HEK293 (cell line): ENCODE measurements at regions not wholly inside any gene's neighbourhood (a gene's known extent, or its start where the extent isn't known, plus 50 kb on each side); places are given as distances from the start of the nearest gene placed in this dataset.

Source experiments
- CTCF ChIA-PET: fragments of 350-600 bp; formaldehyde crosslinking; extraction: SDS; loops from one replicate; lab custom pipeline; 2021; ENCODE audit warnings: antibody characterized with exemption; lab: Yijun Ruan, JAX
- POLR2A ChIA-PET: fragments of 300-600 bp; formaldehyde crosslinking; extraction: SDS; loops from one replicate; lab custom pipeline; 2020; ENCODE audit warnings: antibody characterized with exemption, inconsistent platforms; lab: Yijun Ruan, JAX
- H3K27ac ChIP-seq: fragments of 200-500 bp; sonication (Bioruptor generic); 2 replicates; pipeline ENCODE4 v1.5.1; 2014; ENCODE audit warnings: low read depth, low read length, control low read depth, inconsistent platforms; ENCODE audit errors: extremely low read depth
- H3K36me3 ChIP-seq, 2 experiments: fragments of 200-500 bp in 1 of 2; sonication (Bioruptor generic) in 1 of 2; 1 replicate in 1 of 2; 2 replicates in 1 of 2; pipeline ENCODE4 v1.5.1; 2014 to 2017; ENCODE audit warnings: inconsistent platforms in 2 of 2, low read length in 2 of 2; ENCODE audit not compliant: control insufficient read depth in 2 of 2, insufficient read depth in 1 of 2
- H3K4me1 ChIP-seq: fragments of 200-500 bp; sonication (Bioruptor generic); 2 replicates; pipeline ENCODE4 v1.5.1; 2014; ENCODE audit warnings: mild to moderate bottlenecking, low read length, inconsistent platforms; ENCODE audit not compliant: control insufficient read depth, insufficient read depth
- H3K4me3 ChIP-seq: 2 replicates; pipeline ENCODE4 v1.5.1; 2011; ENCODE audit warnings: low read depth, mild to moderate bottlenecking, control low read depth, low read length, moderate library complexity
- H3K9me3 ChIP-seq: fragments of 200-500 bp; sonication (Bioruptor generic); 2 replicates; pipeline ENCODE4 v1.5.1; 2014; ENCODE audit warnings: low read depth, low read length, inconsistent platforms; ENCODE audit not compliant: control insufficient read depth, insufficient read depth
- ATF2 ChIP-seq: fragments of 450-650 bp; formaldehyde crosslinking; IDR thresholded peaks from 2 replicates; pipeline ENCODE4 v1.5.1; 2016; ENCODE audit warnings: missing biosample characterization, missing genetic modification characterization, low read depth
- REPIN1 ChIP-seq: fragments of 450-650 bp; formaldehyde crosslinking; IDR thresholded peaks from 2 replicates; pipeline ENCODE4 v1.5.1; 2017; ENCODE audit warnings: missing biosample characterization, missing genetic modification characterization, low read depth
- SALL2 ChIP-seq: fragments of 450-650 bp; formaldehyde crosslinking; IDR thresholded peaks from 2 replicates; pipeline ENCODE4 v1.5.0; 2017; ENCODE audit warnings: missing biosample characterization, mild to moderate bottlenecking, missing genetic modification characterization, borderline replicate concordance
- SETDB1 ChIP-seq: IDR thresholded peaks from one replicate; pipeline ENCODE4 v1.6.1; 2017; ENCODE audit warnings: mild to moderate bottlenecking, low read length, moderate library complexity, mixed read lengths; ENCODE audit not compliant: insufficient read length
- TCF7L2 ChIP-seq: IDR thresholded peaks from 2 replicates; pipeline ENCODE4 v1.6.1; 2011; ENCODE audit warnings: low read depth, mild to moderate bottlenecking, inconsistent platforms, low read length, moderate library complexity, borderline replicate concordance
- ZFHX2 ChIP-seq: fragments of 450-650 bp; formaldehyde crosslinking; conservative IDR thresholded peaks from 2 replicates; pipeline ENCODE4 v1.5.1; 2016; ENCODE audit warnings: missing biosample characterization, missing genetic modification characterization
- ZIC2 ChIP-seq: fragments of 450-650 bp; formaldehyde crosslinking; IDR thresholded peaks from 2 replicates; pipeline ENCODE4 v1.5.1; 2016; ENCODE audit warnings: missing biosample characterization, missing genetic modification characterization
- ZNF132 ChIP-seq: fragments of 450-650 bp; formaldehyde crosslinking; IDR thresholded peaks from 2 replicates; pipeline ENCODE4 v1.5.1; 2017; ENCODE audit warnings: missing biosample characterization, missing genetic modification characterization, borderline replicate concordance
- ZNF138 ChIP-seq: fragments of 450-650 bp; formaldehyde crosslinking; IDR thresholded peaks from 2 replicates; pipeline ENCODE4 v1.5.1; 2016; ENCODE audit warnings: missing biosample characterization, missing genetic modification characterization, borderline replicate concordance
- ZNF223 ChIP-seq: fragments of 450-650 bp; formaldehyde crosslinking; IDR thresholded peaks from 2 replicates; pipeline ENCODE4 v1.5.1; 2016; ENCODE audit warnings: missing biosample characterization, missing genetic modification characterization
- ZNF266 ChIP-seq: fragments of 450-650 bp; formaldehyde crosslinking; IDR thresholded peaks from 2 replicates; pipeline ENCODE4 v1.5.1; 2016; ENCODE audit warnings: missing biosample characterization, missing genetic modification characterization, low read depth
- ZNF391 ChIP-seq: fragments of 450-650 bp; formaldehyde crosslinking; IDR thresholded peaks from 2 replicates; pipeline ENCODE4 v1.5.1; 2016; ENCODE audit warnings: low read depth, missing biosample characterization, missing genetic modification characterization, borderline replicate concordance
- ZNF585B ChIP-seq: fragments of 450-650 bp; formaldehyde crosslinking; IDR thresholded peaks from 2 replicates; pipeline ENCODE4 v1.5.1; 2016; ENCODE audit warnings: missing biosample characterization, missing genetic modification characterization
- ZNF610 ChIP-seq: fragments of 450-650 bp; formaldehyde crosslinking; IDR thresholded peaks from 2 replicates; pipeline ENCODE4 v1.5.1; 2016; ENCODE audit warnings: missing biosample characterization, missing genetic modification characterization, borderline replicate concordance
- ZNF707 ChIP-seq: fragments of 450-650 bp; formaldehyde crosslinking; IDR thresholded peaks from 2 replicates; pipeline ENCODE4 v1.5.1; 2016; ENCODE audit warnings: missing biosample characterization, missing genetic modification characterization
- ZNF777 ChIP-seq: fragments of 450-650 bp; formaldehyde crosslinking; IDR thresholded peaks from 2 replicates; pipeline ENCODE4 v1.5.1; 2017; ENCODE audit warnings: missing biosample characterization, missing genetic modification characterization, borderline replicate concordance
- ZSCAN4 ChIP-seq: fragments of 450-650 bp; formaldehyde crosslinking; IDR thresholded peaks from 2 replicates; pipeline ENCODE4 v1.5.1; 2017; ENCODE audit warnings: missing biosample characterization, missing genetic modification characterization
- TF ChIP-seq, protein P1 (sequence below): fragments of 450-650 bp; formaldehyde crosslinking; IDR thresholded peaks from 2 replicates; pipeline ENCODE4 v1.5.1; 2017; ENCODE audit warnings: missing biosample characterization, mild to moderate bottlenecking, missing genetic modification characterization, moderate library complexity
- TF ChIP-seq, protein P2 (sequence below): fragments of 450-650 bp; formaldehyde crosslinking; IDR thresholded peaks from 2 replicates; pipeline ENCODE4 v1.5.1; 2016; ENCODE audit warnings: missing biosample characterization, missing genetic modification characterization

DNA sequence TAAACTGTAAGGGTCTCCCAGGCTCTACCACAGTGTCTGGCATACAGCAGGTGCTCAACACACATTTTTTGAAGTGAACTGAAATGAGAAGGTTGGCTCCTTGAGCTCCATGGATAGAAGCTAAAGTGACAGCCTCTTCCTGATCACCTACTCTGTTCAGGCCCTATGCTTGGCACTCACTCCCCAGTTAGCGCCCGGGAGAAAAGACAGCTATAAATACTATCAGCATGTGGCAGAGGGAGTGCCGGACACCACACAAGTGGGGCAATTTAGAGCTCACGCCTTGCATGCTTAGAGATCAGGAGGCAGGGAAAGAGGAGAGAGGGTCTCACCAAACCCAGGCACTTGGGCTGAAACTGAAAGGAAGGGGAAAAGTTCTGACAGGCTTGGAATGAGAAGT, 195.5 kb downstream of the BUD13 start (continued):
- TF ChIP-seq ZSCAN4 (tag by site-specific recombination) (no peak), ZNF223 (tag by site-specific recombination) (no peak), SETDB1 (no peak), SALL2 (tag by site-specific recombination) (no peak), ZNF777 (tag by site-specific recombination) (no peak), ZNF585B (tag by site-specific recombination) (no peak), REPIN1 (tag by site-specific recombination) (no peak)

DNA sequence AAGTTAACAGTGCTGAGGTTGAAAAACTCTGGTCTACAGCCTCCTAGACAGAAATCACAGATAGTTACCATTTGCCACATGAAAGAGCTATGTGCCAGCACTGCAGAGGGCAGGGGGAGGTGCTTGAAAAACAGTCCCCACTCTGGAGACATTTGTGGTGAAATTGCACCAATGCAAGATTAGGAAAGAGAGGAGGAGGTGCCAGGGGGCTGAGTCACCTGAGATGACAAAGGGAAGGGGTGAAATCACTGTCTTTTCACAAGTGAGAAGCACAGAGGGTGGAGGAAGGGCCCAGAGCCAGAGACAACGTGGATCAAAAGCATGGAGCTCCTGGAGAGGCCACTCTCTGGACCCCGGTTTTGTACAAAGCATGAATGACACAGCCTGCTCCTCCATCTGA, 196.3 kb downstream of the BUD13 start:
- H3K4me1 ChIP-seq: no peaks in the 10 kb centered on the region
- H3K27ac ChIP-seq: no peak overlapping the region
- POLR2A ChIA-PET: no interaction called here
- TF ChIP-seq ZFHX2 (tag by site-specific recombination) (no peak), ATF2 (tag by site-specific recombination) (no peak), ZNF391 (no peak), ZIC2 (tag by site-specific recombination) (no peak), ZNF610 (no peak)
- TF ChIP-seq, all 188 proteins: peak for 0
- no peaks in the 10 kb centered on the region for H3K9me3 ChIP-seq
- CTCF ChIA-PET: interaction anchor here (0.8 to 0.9 kb wide), 2 partner anchors 78 to 119 kb away, joined by 3 read pairs; no protein-coding TSS in a partner anchor
- no peak overlapping the region for H3K4me3 ChIP-seq
- no peaks in the 10 kb centered on the region for H3K36me3 ChIP-seq

GRCh38 chr11:116567721-116568242, 205.0 kb downstream of the BUD13 start:
- Histone ChIP-seq H3K4me1 (no peaks in the 10 kb centered on the region), H3K4me3 (no peak overlapping the region), H3K27ac (no peak overlapping the region), H3K36me3 (no peaks in the 10 kb centered on the region), H3K9me3 (no peaks in the 10 kb centered on the region)
- ChIA-PET CTCF (no interaction called here), POLR2A (no interaction called here)
- no peak for TF ChIP-seq ZNF138 (tag by site-specific recombination)
- TF ChIP-seq ZNF132: no peak
- TF ChIP-seq, protein P1, sequence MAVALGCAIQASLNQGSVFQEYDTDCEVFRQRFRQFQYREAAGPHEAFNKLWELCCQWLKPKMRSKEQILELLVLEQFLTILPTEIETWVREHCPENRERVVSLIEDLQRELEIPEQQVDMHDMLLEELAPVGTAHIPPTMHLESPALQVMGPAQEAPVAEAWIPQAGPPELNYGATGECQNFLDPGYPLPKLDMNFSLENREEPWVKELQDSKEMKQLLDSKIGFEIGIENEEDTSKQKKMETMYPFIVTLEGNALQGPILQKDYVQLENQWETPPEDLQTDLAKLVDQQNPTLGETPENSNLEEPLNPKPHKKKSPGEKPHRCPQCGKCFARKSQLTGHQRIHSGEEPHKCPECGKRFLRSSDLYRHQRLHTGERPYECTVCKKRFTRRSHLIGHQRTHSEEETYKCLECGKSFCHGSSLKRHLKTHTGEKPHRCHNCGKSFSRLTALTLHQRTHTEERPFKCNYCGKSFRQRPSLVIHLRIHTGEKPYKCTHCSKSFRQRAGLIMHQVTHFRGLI (tag by site-specific recombination): no peak
- TF ChIP-seq, protein P2, sequence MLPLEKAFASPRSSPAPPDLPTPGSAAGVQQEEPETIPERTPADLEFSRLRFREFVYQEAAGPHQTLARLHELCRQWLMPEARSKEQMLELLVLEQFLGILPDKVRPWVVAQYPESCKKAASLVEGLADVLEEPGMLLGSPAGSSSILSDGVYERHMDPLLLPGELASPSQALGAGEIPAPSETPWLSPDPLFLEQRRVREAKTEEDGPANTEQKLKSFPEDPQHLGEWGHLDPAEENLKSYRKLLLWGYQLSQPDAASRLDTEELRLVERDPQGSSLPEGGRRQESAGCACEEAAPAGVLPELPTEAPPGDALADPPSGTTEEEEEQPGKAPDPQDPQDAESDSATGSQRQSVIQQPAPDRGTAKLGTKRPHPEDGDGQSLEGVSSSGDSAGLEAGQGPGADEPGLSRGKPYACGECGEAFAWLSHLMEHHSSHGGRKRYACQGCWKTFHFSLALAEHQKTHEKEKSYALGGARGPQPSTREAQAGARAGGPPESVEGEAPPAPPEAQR: no peak
- no peak for TF ChIP-seq ZNF707 (tag by site-specific recombination)
- TF ChIP-seq TCF7L2: no peak
- TF ChIP-seq ZNF266 (tag by site-specific recombination): no peak
